Breast epithelium (tissue), 3 donors: ENCODE measurements at regions not wholly inside any gene's neighbourhood (a gene's known extent, or its start where the extent isn't known, plus 50 kb on each side); places are given as distances from the start of the nearest gene placed in this dataset.

Experiments
- POLR2A ChIP-seq: fragments of 450-650 bp; IDR thresholded peaks from one replicate; pipeline ENCODE4 v1.6.1; 2016; ENCODE audit warnings: antibody characterized with exemption, mild to moderate bottlenecking, moderate library complexity
- POLR2AphosphoS5 ChIP-seq, 3 donors: sonication (generic); formaldehyde crosslinking; IDR thresholded peaks; one replicate each; pipeline ENCODE4 v1.6.1; 2017; ENCODE audit warnings: antibody characterized with exemption in 3 of 3
- TF ChIP-seq, protein P1 (sequence below), 3 donors: fragments of 450-650 bp; IDR thresholded peaks; one replicate each; pipeline ENCODE4 v1.5.1; 2016 to 2017; ENCODE audit warnings: antibody characterized with exemption in 3 of 3, mild to moderate bottlenecking in 3 of 3, moderate library complexity in 3 of 3

DNA sequence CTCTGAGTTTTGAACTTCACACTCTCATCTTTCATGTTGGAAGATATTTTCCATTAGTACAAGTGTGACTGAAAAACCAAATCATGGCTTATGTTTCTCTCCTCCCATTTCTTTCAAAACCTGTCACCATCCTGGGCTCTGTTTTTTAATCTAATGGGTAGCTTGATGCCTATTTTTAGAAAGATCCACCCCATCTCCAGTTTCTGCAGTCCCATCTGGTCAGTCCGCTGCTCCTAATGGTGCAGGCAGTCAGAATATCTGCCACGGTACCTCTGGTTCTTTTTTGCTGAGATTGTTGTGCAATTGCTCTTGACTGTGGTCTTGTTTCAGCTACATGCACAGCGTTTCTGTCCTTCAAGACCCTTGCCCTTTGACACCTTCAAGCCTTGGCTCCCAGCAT, 240.9 kb upstream of the CADM2 start:
- TF ChIP-seq POLR2A, result no peak
- TF ChIP-seq, protein P1, sequence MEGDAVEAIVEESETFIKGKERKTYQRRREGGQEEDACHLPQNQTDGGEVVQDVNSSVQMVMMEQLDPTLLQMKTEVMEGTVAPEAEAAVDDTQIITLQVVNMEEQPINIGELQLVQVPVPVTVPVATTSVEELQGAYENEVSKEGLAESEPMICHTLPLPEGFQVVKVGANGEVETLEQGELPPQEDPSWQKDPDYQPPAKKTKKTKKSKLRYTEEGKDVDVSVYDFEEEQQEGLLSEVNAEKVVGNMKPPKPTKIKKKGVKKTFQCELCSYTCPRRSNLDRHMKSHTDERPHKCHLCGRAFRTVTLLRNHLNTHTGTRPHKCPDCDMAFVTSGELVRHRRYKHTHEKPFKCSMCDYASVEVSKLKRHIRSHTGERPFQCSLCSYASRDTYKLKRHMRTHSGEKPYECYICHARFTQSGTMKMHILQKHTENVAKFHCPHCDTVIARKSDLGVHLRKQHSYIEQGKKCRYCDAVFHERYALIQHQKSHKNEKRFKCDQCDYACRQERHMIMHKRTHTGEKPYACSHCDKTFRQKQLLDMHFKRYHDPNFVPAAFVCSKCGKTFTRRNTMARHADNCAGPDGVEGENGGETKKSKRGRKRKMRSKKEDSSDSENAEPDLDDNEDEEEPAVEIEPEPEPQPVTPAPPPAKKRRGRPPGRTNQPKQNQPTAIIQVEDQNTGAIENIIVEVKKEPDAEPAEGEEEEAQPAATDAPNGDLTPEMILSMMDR (IDR thresholded peaks at IDR 0.05), result no peak
- TF ChIP-seq POLR2AphosphoS5 (IDR thresholded peaks at IDR 0.05), result no peak
